ENCODE measurements at regions not wholly inside any gene's neighbourhood (a gene's known extent, or its start where the extent isn't known, plus 50 kb on each side); places are given as distances from the start of the nearest gene placed in this dataset.

DNA sequence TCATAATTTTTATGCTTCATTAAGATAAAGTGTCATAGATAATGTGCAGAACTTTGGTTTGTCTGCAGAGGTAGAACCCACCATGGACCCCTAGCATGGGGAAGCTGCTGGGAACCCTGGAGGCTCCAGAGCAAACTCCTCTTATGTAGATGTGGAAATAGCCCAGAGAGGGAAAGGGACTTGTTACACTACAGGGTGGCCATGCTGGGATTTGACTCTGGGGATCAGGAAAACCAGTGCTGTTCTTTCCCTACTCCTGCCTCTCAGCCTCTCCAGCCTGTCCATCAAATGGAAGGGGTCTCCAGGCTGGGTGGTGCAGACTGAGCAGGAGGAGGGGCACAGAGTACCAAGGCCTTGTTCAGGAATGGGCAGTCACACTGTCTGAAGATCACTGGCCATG, 54.2 kb downstream of the MSX1 start:
- Mint-ChIP-seq H3K27me3 (ENCODE audit: low read depth, poor library complexity) (peaks cover 44% of the 10 kb centered on the region), H3K4me3 (no peak overlapping the region), H3K4me1 (no peaks in the 10 kb centered on the region), H3K27ac (no peak overlapping the region), H3K9me3 (peaks cover 11% of the 10 kb centered on the region), H3K36me3 (ENCODE audit: low read depth) (no peaks in the 10 kb centered on the region)
- DNase-seq, result no peak
- TF ChIP-seq, protein P1, sequence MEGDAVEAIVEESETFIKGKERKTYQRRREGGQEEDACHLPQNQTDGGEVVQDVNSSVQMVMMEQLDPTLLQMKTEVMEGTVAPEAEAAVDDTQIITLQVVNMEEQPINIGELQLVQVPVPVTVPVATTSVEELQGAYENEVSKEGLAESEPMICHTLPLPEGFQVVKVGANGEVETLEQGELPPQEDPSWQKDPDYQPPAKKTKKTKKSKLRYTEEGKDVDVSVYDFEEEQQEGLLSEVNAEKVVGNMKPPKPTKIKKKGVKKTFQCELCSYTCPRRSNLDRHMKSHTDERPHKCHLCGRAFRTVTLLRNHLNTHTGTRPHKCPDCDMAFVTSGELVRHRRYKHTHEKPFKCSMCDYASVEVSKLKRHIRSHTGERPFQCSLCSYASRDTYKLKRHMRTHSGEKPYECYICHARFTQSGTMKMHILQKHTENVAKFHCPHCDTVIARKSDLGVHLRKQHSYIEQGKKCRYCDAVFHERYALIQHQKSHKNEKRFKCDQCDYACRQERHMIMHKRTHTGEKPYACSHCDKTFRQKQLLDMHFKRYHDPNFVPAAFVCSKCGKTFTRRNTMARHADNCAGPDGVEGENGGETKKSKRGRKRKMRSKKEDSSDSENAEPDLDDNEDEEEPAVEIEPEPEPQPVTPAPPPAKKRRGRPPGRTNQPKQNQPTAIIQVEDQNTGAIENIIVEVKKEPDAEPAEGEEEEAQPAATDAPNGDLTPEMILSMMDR (IDR thresholded peaks at IDR 0.05), result no peak

DNA sequence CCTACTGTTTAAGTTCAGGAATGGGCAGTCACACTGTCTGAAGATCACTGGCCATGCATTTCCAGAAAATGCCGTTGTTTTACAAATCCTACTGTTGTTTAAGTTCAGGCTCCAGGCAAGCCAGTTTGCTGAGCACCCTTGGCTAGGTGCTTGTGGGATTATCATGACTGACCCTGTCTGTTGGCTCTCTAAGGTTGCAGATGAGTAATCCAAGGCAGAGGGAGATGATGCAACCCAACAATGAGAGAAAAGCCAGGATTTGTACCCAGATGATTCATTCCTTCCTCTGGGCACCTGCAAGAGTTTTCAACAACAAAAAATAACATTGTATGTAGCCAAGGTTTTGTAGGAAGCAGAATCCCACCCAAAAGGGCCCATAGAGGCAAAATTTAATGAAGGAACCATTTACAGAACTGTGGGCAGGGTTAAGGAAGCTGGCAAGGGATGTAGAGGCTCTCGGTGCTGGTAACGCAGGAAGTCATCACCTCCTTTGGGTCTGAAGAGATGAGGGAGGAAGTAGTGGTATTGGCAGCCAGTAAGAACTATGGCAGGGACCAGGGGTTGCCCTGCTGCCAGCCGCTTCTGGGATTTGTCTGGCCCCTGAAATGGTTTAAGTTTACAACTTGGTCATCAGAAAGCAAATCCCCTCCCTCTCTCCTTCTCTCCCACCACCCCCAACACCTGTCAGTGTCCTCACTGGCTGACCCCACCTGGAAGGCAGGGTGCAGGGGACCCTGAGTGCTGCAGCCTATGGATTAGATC, 54.8 kb downstream of the MSX1 start:
- H3K4me3 Mint-ChIP-seq, result no peak overlapping the region
- H3K4me1 Mint-ChIP-seq, result no peaks in the 10 kb centered on the region
- no peak overlapping the region for H3K27ac Mint-ChIP-seq
- H3K36me3 Mint-ChIP-seq (ENCODE audit: low read depth), result no peaks in the 10 kb centered on the region
- TF ChIP-seq, protein P1 (IDR thresholded peaks at IDR 0.05), result no peak
- no peak for DNase-seq
- peaks cover 38% of the 10 kb centered on the region for H3K27me3 Mint-ChIP-seq (ENCODE audit: low read depth, poor library complexity)
- peaks cover 7% of the 10 kb centered on the region for H3K9me3 Mint-ChIP-seq

DNA sequence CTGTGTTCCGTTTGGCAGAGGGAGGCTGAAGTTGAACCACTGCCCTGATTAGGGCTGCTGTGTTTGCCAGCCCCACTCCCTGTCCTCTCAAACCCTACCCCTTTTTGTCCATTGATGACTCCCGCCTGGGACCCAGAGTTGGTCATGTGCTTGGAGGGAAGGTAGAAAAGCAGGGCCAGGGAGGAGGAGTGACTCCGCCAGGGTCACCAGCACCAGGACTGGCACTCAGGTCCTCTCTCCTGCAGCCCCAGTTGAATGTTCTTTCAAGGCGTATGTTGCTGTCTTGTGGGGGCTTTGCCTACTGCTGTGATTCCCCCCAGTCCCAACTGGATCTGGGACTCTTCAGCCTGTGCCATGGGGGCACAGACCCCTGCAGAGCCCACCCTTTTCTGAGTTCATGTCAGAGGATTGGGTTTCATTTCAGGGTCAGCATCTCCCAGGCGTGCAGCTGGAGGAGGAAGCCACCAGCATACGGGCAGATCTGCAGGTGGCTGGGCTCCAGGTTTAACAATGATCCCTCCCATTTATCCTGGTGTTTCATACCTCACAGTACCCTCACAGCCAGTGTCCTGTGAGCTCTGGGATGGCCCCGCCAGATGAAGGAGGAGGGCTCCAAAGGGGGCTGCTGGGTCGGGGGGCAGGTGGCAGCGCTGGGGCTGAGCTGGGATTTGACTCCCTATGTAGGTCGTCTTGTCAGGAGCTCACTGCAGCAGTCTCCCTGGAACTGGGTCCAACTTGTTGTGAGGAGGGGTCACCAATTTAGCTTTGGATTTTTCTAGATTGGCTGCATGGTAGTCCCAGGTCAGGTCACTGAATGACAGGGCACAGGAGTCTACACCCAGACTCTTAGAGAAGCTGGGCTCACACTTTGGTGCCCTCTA, 55.7 kb downstream of the MSX1 start:
- Mint-ChIP-seq H3K27me3 (ENCODE audit: low read depth, poor library complexity) (peaks cover 30% of the 10 kb centered on the region), H3K27ac (no peak overlapping the region), H3K36me3 (ENCODE audit: low read depth) (no peaks in the 10 kb centered on the region), H3K4me3 (no peak overlapping the region), H3K4me1 (no peaks in the 10 kb centered on the region), H3K9me3 (peaks cover 7% of the 10 kb centered on the region)
- no peak for DNase-seq
- TF ChIP-seq, protein P1 (IDR thresholded peaks at IDR 0.05), result no peak

DNA sequence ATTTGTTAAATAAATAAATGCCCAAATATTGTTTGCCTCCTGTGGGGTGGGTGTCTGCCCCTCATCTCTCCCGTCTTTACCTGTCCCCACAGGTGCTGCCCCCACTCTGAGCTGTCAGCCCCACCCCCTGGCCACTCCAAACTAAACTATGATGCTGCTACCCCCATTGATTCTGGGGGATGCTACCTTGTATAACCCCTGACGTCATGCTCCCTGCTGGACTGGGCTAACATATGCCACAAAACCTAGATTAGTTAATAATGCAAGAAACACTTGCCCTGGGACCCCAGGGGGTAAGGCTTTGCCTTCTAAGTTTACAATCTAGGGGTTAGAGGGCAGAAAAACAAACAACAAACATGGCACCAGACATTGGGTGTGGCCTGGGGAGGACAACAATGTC, 58.6 kb downstream of the MSX1 start:
- DNase-seq, result no peak
- Mint-ChIP-seq H3K36me3 (ENCODE audit: low read depth) (no peaks in the 10 kb centered on the region), H3K27me3 (ENCODE audit: low read depth, poor library complexity) (peaks cover 34% of the 10 kb centered on the region), H3K9me3 (peaks cover 7% of the 10 kb centered on the region), H3K27ac (no peak overlapping the region), H3K4me1 (no peaks in the 10 kb centered on the region), H3K4me3 (no peak overlapping the region)
- TF ChIP-seq, protein P1 (IDR thresholded peaks at IDR 0.05), result no peak

DNA sequence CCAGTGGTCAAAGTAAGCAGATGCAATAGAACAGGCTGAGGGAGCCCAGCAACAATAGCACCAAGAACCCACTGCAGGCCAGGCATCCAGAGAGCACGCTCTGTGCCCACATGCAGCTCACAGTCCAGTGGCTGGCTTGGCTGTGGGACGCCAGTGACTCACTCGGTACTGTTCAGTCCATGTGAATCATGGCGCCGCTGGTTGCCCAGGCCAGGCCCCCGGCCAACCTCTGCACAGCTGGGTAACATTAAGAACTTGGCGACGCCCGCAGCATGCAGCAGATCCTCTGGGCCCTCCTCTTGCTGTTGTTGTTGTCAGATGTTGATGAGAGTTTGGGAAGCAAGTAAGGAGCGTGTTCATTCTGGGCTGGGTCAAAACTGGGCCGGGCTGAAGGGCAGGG, 60.5 kb downstream of the MSX1 start:
- H3K4me1 Mint-ChIP-seq, result no peaks in the 10 kb centered on the region
- H3K27ac Mint-ChIP-seq, result no peak overlapping the region
- no peak overlapping the region for H3K4me3 Mint-ChIP-seq
- H3K36me3 Mint-ChIP-seq (ENCODE audit: low read depth), result no peaks in the 10 kb centered on the region
- no peak for DNase-seq
- TF ChIP-seq, protein P1 (IDR thresholded peaks at IDR 0.05), result no peak
- peaks cover 32% of the 10 kb centered on the region for H3K27me3 Mint-ChIP-seq (ENCODE audit: low read depth, poor library complexity)
- peaks cover 9% of the 10 kb centered on the region for H3K9me3 Mint-ChIP-seq
